ENCODE measurements at regions not wholly inside any gene's neighbourhood (a gene's known extent, or its start where the extent isn't known, plus 50 kb on each side); places are given as distances from the start of the nearest gene placed in this dataset.
"Not testable (repeated sequence)": the region's sequence is repeated elsewhere in the genome, so short reads cannot be mapped to it uniquely, and the experiment has no call there.

DNA sequence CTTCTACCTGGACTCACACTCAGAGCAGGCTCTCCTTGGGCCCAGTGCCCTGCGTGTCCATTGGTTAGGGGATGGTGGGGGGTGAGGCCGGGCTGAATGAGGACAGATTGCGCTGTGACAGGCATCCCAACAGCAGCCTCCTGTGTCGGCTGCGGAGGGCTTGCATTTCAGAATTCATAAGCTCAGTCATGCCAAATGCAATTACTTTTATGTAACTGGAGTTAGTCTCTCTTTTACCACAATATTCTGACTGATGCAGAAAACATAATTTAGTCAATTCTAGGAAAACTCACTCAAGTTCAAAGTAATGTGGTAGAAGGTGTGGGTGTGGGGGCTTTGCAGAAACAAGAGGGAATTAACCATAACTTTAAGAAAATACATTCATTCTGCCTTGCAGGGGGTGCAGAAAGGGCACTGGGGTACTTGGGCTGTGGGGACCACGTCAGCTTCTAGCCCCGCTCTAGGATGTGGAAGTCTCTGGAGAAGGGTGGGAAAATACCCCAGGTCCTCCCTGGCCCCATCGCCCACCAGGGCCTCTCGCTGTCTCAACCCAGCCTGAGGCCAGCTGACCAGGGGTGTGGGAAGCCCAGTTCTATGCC lies 257.7 kb downstream of the ADGRD1 start:
- peak in 2 of 10 donors; percentile 60 to 70 for DNase-seq
- intact Hi-C loops (cut with DNase I) = no loop called here

DNA sequence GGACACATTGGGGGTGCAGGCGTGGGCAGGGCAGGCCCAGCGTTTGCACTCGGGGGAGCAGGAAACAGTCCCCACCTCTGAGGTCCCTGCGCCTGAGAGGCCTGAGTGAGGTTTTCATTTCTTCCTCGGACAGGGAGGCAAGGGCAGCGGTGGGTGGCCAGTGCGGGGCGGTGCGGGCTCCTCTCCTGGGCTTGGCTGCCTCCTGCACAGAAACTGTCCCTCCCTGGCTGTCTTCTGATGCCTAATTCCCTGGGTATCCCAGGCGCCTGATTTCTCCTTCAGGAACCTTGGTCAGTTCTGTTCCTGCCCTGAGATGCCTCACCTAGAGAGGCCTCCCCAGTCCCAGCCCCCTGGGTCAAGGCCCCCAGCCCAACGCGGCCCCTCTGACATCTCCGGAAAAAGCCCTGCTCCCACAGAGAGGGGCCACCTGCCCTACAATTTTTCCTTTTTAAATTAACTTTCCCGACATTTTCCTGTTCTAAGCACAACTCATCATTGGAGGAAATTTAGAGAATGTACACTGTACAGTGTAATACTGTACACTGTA lies 260.3 kb downstream of the ADGRD1 start:
- DNase-seq = peak in 2 of 10 donors; percentile 61 to 68
- intact Hi-C loops (cut with DNase I) = no loop called here

DNA sequence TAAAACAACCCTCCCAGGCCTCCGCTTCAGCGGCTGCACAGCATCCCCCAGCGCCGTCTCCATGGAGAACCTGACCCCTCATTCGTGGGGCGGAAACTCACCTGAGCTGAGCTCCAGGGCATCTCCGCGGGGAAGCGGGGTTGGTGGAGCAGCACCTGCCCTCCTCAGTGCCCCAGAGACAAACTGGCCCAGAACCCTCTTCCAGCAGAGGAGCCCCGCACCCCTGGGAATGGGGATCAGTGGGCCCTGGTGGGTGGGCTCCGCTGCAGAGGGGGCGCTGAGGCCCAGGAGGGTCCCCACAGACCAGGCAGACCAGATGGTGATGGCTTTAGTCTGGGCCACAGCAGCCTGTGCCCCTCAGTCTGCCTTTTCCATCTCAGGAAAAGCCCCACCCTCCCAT lies 261.2 kb downstream of the ADGRD1 start:
- intact Hi-C loops (cut with DNase I) = not testable (repeated sequence)
- peak in 2 of 10 donors; percentile 55 for DNase-seq

DNA sequence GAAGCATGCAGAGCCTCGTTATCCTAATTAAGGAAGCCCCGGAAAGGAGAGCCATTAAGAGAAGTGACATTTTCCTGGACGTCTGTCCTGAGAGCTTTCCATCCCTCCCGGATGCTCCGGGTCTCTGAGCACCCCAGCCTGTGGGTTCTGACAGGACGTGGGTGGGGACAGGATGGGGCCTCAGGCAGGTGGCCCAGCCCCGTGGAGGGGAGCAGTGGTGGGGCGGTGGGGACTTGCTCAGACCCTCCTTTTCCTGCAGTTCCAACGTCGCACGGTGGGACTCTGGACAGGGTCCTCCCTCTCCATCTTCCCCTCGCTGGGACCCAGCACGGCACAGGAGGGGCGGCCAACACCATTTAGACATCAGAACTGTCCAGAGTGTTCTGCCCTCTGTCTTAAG lies 262.9 kb downstream of the ADGRD1 start:
- intact Hi-C loops (cut with DNase I) = not testable (repeated sequence)
- DNase-seq = peak in 2 of 10 donors; percentile 54 to 76

DNA sequence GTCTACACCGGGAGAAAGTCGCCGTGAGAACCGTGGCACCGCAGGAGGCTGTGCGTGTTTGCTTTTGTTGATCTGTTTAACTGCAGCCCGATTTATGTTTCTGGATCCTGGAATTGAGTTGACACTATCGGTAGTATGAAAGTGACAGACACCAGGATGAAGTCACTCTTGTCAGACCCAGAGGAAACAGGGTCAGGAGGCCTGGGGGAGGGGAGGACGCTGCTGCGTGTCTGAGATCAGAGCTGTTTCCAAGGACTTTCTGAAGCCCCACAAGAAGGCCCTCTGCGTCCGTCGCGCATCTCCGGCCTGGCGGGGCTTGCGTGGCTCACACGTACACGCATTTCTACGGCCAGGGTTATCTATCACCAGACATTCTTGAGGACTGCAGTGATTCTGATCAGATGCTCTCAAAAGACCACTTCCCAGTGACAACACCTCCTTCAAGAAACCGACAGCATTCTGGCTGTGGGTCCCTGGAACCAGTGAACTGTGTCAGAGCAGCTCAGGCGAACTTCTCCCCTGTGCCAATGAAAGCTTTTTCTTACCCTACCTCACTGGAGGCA lies 263.4 kb downstream of the ADGRD1 start:
- intact Hi-C loops (cut with DNase I) = no loop called here

DNA sequence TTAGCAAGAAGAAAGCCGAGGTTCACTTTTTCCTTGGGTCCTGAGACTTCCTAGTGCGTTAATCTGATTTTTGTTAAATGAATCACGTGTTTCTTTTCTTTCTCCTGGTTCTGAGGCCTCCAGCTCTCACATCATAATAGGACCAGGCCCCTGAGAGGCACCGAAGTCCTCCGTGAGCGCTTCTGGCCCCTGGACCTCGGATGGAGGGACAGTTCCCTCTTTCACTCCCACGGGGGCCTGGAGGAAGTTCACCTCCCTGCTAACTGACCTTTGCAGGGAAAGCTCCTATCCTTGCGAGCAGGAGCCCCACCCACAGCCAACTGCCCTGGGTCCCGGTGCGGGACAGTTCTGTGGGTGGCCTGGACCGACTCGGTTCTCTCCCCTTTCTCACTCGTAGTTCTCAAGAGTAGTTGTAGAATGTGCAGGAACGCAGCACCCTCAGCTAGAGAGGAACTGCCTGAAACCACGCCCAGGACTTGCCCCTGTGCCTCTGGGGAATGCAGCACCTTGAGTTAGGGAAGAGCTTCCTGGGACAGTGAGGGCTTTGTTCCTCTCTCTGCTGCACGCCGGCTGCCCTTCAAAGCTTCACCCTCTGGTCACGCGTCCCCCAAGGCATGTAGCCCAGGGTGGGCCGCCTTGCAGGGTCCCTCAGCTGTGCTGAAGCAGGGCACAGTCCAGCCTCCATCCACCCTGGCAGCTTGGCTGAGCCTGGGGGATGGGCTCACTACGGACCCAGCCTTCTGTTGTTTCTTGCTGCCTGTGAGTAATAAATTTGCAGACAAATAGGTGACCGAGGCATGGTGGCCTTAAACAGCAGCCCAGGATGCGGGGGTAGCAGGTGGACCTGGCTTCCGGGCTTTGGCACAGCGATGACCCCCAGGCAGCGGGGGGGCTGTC lies 264.6 kb downstream of the ADGRD1 start:
- DNase-seq = peak in 2 of 10 donors; percentile 59 to 64
- intact Hi-C loops (cut with DNase I) = no loop called here

More for the DNA sequence above, 263.4 kb downstream of the ADGRD1 start:
- DNase-seq = peak in 2 of 10 donors; percentile 61

DNA sequence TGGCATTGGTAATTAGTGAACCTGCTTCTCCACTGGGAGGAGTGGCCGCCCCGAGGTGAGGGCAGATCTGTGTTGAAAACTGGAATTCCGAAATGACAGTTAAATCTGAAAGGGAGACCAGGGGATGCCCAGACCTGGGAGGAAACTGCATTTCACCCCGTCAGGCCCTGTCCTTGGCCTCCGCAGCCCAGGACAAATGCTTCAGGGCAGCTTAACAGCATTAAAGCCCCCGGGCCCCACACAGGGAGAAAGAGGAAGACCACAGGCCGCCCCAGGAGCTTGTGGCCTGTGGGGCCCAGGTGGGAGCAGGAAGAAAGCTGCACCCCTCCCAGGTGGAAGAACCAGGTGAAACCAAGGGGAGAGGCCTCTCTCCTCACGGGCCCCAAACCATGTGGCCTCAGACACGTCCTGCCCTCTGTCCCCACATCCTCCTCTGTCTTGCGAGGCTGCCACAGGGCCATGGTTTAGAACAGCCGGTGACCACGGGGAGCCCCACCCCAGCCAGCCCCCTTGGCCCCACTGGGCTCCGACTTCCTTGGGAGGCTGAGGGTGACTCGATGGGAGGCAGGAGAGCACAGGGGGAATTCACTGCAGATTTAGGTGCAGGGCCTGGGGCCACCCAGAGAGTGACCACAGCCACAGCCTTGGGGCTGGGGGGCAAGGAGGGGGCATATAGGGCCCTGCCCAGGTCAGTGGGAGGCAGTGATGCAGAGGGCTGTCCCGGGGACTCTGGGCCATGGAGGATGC lies 265.4 kb downstream of the ADGRD1 start:
- intact Hi-C loops (cut with DNase I) = no loop called here
- DNase-seq = peak in 2 of 10 donors; percentile 54 to 78

GRCh38 chr12:131219670-131220330 lies 266.1 kb downstream of the ADGRD1 start:
- peak in 2 of 10 donors; percentile 55 to 72 for DNase-seq
- intact Hi-C loops (cut with DNase I) = no loop called here

- DNase-seq = peak in 2 of 10 donors; percentile 42 to 69
- intact Hi-C loops (cut with DNase I) = no loop called here
These were observed 266.6 kb downstream of the ADGRD1 start for GRCh38 chr12:131220331-131220685.

- intact Hi-C loops (cut with DNase I) = no loop called here
- peak in 3 of 10 donors; percentile 55 to 76 (median 72) for DNase-seq
These were observed 267.6 kb downstream of the ADGRD1 start for GRCh38 chr12:131221061-131221956.

- intact Hi-C loops (cut with DNase I) = no loop called here
- DNase-seq = no peak
These were observed 268.2 kb downstream of the ADGRD1 start for GRCh38 chr12:131221957-131222328.

DNA sequence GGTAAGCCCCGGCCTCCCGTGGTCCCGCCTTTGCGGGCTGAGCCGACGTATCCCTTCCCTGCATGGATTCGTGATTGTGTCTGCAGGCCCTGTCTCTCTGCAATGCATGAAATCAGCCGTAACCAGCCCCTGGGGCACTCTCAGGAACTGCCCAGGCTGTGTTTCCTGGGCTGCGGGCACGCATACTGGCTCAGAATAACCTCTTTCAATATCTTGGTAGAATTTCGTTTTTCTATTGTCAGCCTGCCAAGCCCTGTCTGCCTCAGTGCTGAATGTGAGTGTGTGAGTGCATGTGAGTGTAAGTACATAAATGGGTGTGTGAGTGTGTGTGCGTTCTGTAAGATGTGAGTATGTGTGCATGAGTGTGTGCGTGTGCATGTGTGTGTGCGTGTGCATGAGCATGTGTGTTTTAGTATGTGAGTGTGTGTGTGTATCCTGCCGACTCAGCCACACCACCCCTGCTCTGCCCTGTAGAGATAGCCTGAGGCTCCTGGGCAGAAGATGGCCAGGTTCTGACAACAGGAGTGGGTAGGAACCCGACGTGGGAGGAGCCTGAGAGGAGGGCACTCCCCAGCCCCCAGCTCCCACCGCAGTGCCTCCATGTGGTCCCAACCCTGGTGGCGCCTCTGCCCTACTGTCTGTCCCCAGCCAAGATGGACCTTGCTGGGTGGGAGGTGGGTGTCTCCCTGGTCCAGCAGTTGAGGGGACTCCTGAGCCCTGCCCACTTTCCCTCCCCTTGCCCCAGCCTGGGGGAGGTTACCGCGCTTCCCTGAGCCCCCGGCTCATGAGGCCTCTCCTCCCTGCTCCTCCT lies 268.8 kb downstream of the ADGRD1 start:
- DNase-seq = peak in 2 of 10 donors; percentile 81 to 83
- intact Hi-C loops (cut with DNase I) = no loop called here

- intact Hi-C loops (cut with DNase I) = no loop called here
- DNase-seq = peak in 2 of 10 donors; percentile 71 to 78
These were observed 269.6 kb downstream of the ADGRD1 start for GRCh38 chr12:131223171-131223761.

DNA sequence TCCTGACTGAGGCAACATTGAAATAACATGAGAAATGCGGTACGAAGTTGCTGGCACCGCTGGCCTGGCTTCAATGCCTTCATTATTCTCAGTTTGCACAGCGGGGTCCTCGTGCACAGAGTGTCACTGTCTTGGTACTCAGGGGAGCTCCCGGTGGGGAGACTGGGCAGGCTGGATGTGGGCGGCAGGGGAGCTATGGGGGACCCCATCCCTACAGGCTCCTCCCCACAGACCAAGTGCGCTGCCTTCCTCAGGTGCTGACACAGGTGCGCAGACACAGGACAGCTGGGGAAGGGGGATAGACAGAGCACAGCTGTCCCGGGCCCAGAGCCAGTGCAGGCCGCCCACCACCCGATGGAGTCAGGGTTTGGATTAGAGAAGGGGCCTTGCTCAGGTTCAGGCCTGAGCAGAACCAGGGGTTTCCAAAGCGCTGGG lies 270.1 kb downstream of the ADGRD1 start:
- peak in 1 of 10 donors; percentile 66 for DNase-seq
- intact Hi-C loops (cut with DNase I) = no loop called here

DNA sequence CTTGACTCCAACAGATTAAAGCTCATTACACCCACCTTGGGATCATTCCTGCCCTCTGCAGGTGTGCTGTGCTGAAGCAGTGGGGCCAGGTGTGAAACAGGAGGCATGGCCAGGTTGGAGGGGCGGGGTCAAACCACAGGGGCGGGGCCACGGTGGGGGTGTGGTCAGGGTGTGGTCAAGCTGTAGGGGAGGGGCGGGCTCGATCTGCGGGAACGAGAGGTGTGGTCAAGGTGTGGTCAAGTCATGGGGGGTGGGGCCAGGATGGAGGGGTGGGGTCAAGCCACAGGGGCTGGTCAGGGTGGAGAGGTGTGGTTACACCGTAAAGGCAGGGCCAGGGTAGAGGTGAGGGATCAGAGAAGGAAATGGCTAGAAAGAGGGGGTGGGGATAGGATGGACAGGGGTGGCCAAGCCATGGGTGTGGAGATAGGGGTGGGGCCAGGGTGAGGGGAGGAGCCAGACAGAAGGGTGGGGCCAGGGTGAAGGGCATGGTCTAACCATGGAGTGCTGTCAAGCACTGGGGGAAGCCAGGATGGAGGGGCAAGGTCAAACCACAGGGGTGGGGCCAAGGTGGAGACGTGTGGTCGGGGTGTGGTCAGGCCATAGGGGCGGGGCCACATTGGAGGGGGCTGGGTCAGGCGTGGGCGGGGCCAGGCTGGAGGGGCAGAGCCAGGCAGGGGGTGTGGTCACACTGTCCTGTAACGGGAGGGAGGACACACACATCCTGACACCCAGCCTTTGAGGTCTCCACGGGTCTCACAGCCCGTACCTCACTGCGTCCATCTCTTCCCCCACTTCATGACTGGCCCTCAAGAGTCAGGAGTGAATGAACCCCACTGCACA lies 270.7 kb downstream of the ADGRD1 start:
- intact Hi-C loops (cut with DNase I) = loop anchor here (5.0 kb wide), 1 partner anchor 213 kb away; no protein-coding TSS in a partner anchor
- DNase-seq = peak in 2 of 10 donors; percentile 36 to 67

DNA sequence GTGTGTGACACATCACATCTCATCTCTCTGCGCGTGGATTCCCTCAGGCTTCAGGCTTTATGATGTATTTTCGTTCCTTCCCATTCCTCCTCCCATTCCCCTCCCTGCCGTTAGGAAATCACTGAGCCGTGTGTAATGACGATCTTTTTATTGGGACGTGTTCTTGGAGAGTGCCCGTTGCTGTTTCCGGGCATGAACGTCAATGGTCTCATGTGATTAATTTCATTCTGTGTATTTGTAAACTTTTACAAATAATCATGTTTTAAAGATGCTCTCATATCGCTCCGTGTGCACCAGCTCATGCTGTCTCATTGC lies 271.3 kb downstream of the ADGRD1 start:
- intact Hi-C loops (cut with DNase I) = loop anchor here (5.0 kb wide), 1 partner anchor 212 kb away; no protein-coding TSS in a partner anchor
- not testable (repeated sequence) for DNase-seq
